CD8-positive, alpha-beta memory T cell (primary cell): ENCODE measurements at regions not wholly inside any gene's neighbourhood (a gene's known extent, or its start where the extent isn't known, plus 50 kb on each side); places are given as distances from the start of the nearest gene placed in this dataset.

ENCODE experiments used
- CTCF ChIA-PET: fragments of 350-600 bp; sonication (Branson Sonifier 250); formaldehyde crosslinking; loops from one replicate; lab custom pipeline; 2021; ENCODE audit warnings: antibody characterized with exemption; lab: Charles Lee
- POLR2A ChIA-PET: fragments of 350-600 bp; sonication (Branson Sonifier 250); formaldehyde crosslinking; loops from one replicate; lab custom pipeline; 2021; ENCODE audit warnings: antibody characterized with exemption; lab: Charles Lee
- DNase-seq, 5 donors: peaks; one replicate each; pipeline versions ENCODE4 v3.0.0 to v3.0.0-alpha.2; 2020 to 2022; ENCODE audit warnings: mixed read lengths in 1 of 5
- H3K27ac ChIP-seq: one replicate; pipeline ENCODE4 v1.7.0; 2013; ENCODE audit warnings: low read depth, mild to moderate bottlenecking, low read length, moderate library complexity
- H3K27me3 ChIP-seq: 2 replicates; pipeline ENCODE4 v1.7.0; 2013; ENCODE audit warnings: low read length, mild to moderate bottlenecking; ENCODE audit not compliant: insufficient read depth, poor library complexity, severe bottlenecking
- H3K36me3 ChIP-seq: 2 replicates; pipeline ENCODE4 v1.7.0; 2013; ENCODE audit warnings: mild to moderate bottlenecking, low read length, moderate library complexity; ENCODE audit not compliant: insufficient read depth
- H3K4me1 ChIP-seq: 2 replicates; pipeline ENCODE4 v1.7.0; 2013; ENCODE audit warnings: mild to moderate bottlenecking, low read length, moderate library complexity; ENCODE audit not compliant: insufficient read depth
- H3K4me3 ChIP-seq: 2 replicates; pipeline ENCODE4 v1.7.0; 2013; ENCODE audit warnings: mild to moderate bottlenecking, low read length
- H3K9me3 ChIP-seq: 2 replicates; pipeline ENCODE4 v1.7.0; 2013; ENCODE audit warnings: mild to moderate bottlenecking, low read length
- H3K27ac Mint-ChIP-seq, 8 donors: one replicate each; pipeline ENCODE4 v1.8.0; 2020 to 2021; ENCODE audit warnings: mixed read lengths in 8 of 8, mild to moderate bottlenecking in 6 of 8, inconsistent platforms in 3 of 8, moderate library complexity in 3 of 8
- H3K27me3 Mint-ChIP-seq, 2 donors: one replicate each; pipeline ENCODE4 v1.8.0; 2020 to 2021; ENCODE audit warnings: mixed read lengths in 2 of 2, mild to moderate bottlenecking in 1 of 2, moderate library complexity in 1 of 2
- H3K36me3 Mint-ChIP-seq, 3 donors: one replicate each; pipeline ENCODE4 v1.8.0; 2020 to 2021; ENCODE audit warnings: mixed read lengths in 3 of 3, inconsistent platforms in 1 of 3, mild to moderate bottlenecking in 1 of 3
- H3K4me1 Mint-ChIP-seq, 3 donors: one replicate each; pipeline ENCODE4 v1.8.0; 2020 to 2021; ENCODE audit warnings: mixed read lengths in 3 of 3, inconsistent platforms in 1 of 3, mild to moderate bottlenecking in 1 of 3
- H3K4me3 Mint-ChIP-seq, 7 donors: one replicate each; pipeline ENCODE4 v1.8.0; 2020 to 2021; ENCODE audit warnings: mixed read lengths in 7 of 7, mild to moderate bottlenecking in 6 of 7, moderate library complexity in 4 of 7, inconsistent platforms in 2 of 7
- H3K9me3 Mint-ChIP-seq, 5 donors: one replicate each; pipeline ENCODE4 v1.8.0; 2020 to 2022; ENCODE audit warnings: mixed read lengths in 5 of 5, mild to moderate bottlenecking in 3 of 5, moderate library complexity in 2 of 5, inconsistent platforms in 1 of 5

DNA sequence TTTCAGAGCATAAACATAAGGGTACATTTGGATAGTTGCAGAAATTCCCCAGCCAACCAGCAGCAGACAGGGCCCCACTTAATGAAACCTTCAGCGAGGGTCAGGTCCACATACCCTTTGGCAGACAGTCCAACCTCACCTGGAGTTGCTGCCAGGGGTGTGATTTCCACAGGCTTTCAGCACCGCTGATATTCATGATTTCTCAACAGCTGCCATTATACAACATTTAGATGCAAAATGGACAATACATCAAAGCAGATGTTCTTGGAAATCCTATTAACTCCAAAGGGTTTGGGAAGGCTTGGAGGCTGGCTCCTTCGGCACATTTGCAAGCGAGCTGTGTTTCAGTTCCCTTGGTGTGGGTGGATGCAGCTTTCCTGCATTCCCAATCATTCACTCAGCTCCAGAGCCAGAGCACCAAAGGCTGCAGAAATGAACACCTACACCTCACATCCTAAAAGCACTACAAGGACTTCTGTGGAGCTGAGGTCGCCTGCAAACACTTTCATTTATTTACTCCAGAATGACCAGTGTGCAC is 147.2 kb upstream of the VSTM2B start:
- CTCF ChIA-PET: no interaction called here
- H3K4me1 ChIP-seq: no peaks in the 10 kb centered on the region
- H3K27me3 ChIP-seq: no peaks in the 10 kb centered on the region
- H3K27ac ChIP-seq: no peak overlapping the region
- Mint-ChIP-seq H3K27ac (no peak overlapping the region), H3K4me1 (no peaks in the 10 kb centered on the region), H3K9me3 (no peaks in the 10 kb centered on the region), H3K4me3 (no peak overlapping the region), H3K36me3 (no peaks in the 10 kb centered on the region), H3K27me3 (peaks cover 21 to 50% of the 10 kb centered on the region in 2 donors)
- H3K36me3 ChIP-seq: no peaks in the 10 kb centered on the region
- POLR2A ChIA-PET: no interaction called here
- DNase-seq: no peak
- no peaks in the 10 kb centered on the region for H3K9me3 ChIP-seq
- no peak overlapping the region for H3K4me3 ChIP-seq

GRCh38 chr19:29379257-29380021 is 146.4 kb upstream of the VSTM2B start:
- no peaks in the 10 kb centered on the region for H3K36me3 Mint-ChIP-seq
- no peaks in the 10 kb centered on the region for H3K4me1 Mint-ChIP-seq
- H3K36me3 ChIP-seq: no peaks in the 10 kb centered on the region
- no peaks in the 10 kb centered on the region for H3K9me3 Mint-ChIP-seq
- H3K27ac ChIP-seq: no peak overlapping the region
- no peak overlapping the region for H3K27ac Mint-ChIP-seq
- no peaks in the 10 kb centered on the region for H3K27me3 ChIP-seq
- ChIA-PET CTCF (no interaction called here), POLR2A (no interaction called here)
- H3K4me1 ChIP-seq: no peaks in the 10 kb centered on the region
- no peak overlapping the region for H3K4me3 Mint-ChIP-seq
- H3K4me3 ChIP-seq: no peak overlapping the region
- H3K27me3 Mint-ChIP-seq: peaks cover 15 to 45% of the 10 kb centered on the region in 2 donors
- DNase-seq: no peak
- no peaks in the 10 kb centered on the region for H3K9me3 ChIP-seq

DNA sequence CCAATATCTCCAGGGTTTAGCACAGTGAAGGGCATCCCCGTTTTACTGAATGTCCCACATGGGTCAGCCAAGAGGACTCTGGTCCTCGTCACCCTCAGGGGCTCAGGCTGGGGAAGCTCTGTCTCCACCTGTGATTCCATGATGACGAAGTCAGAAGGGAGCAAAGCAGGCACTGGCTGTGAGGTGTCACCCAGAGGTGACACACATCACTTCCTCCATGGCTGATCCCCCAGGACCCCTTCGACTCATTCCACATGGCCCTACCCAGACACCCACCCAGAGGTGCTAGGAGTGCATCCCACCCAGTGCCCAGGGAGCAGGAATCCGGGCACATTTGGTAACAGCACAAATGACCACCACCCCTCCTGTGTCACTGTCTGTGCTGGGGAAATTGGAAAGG is 145.2 kb upstream of the VSTM2B start:
- H3K4me3 ChIP-seq: no peak overlapping the region

GRCh38 chr19:29381353-29382203 is 144.2 kb upstream of the VSTM2B start:
- Histone ChIP-seq H3K9me3 (no peaks in the 10 kb centered on the region), H3K4me3 (no peak overlapping the region), H3K36me3 (no peaks in the 10 kb centered on the region), H3K27ac (no peak overlapping the region), H3K4me1 (no peaks in the 10 kb centered on the region), H3K27me3 (no peaks in the 10 kb centered on the region)
- H3K36me3 Mint-ChIP-seq: no peaks in the 10 kb centered on the region
- peaks cover 14 to 35% of the 10 kb centered on the region in 2 donors for H3K27me3 Mint-ChIP-seq
- no peaks in the 10 kb centered on the region for H3K4me1 Mint-ChIP-seq
- no peak overlapping the region for H3K27ac Mint-ChIP-seq
- POLR2A ChIA-PET: no interaction called here
- H3K4me3 Mint-ChIP-seq: no peak overlapping the region
- CTCF ChIA-PET: no interaction called here
- H3K9me3 Mint-ChIP-seq: no peaks in the 10 kb centered on the region
- DNase-seq: no peak

More for the DNA sequence above, 145.2 kb upstream of the VSTM2B start:
- POLR2A ChIA-PET: no interaction called here
- no peaks in the 10 kb centered on the region for H3K4me1 Mint-ChIP-seq
- Histone ChIP-seq H3K36me3 (no peaks in the 10 kb centered on the region), H3K27ac (no peak overlapping the region), H3K4me1 (no peaks in the 10 kb centered on the region), H3K27me3 (no peaks in the 10 kb centered on the region), H3K9me3 (no peaks in the 10 kb centered on the region)
- H3K36me3 Mint-ChIP-seq: no peaks in the 10 kb centered on the region
- peaks cover 14 to 42% of the 10 kb centered on the region in 2 donors for H3K27me3 Mint-ChIP-seq
- CTCF ChIA-PET: no interaction called here
- H3K4me3 Mint-ChIP-seq: no peak overlapping the region
- no peak overlapping the region for H3K27ac Mint-ChIP-seq
- no peak for DNase-seq
- no peaks in the 10 kb centered on the region for H3K9me3 Mint-ChIP-seq

DNA sequence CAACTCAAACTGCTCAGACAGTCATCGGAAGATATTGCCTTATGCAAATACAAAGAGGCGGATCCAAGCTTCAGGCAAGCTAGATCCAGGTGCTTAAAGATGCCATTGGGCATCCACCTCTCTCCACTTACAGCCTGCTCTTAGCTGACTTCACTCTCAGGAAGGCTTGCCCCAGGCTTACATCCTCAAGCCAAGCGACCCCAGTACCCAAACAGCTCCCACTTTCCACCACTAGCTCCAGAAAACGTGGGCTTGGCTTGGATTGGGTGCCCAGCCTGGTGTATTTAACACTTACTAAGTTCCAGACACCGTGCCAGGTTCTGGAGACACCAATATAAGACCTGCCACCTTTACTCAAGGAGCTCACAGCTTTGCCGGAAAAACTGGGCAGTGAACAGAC is 142.1 kb upstream of the VSTM2B start:
- ChIA-PET CTCF (no interaction called here), POLR2A (no interaction called here)
- peaks cover 17 to 26% of the 10 kb centered on the region in 2 donors for H3K27me3 Mint-ChIP-seq
- no peaks in the 10 kb centered on the region for H3K4me1 ChIP-seq
- no peak overlapping the region for H3K27ac Mint-ChIP-seq
- H3K27ac ChIP-seq: no peak overlapping the region
- no peaks in the 10 kb centered on the region for H3K36me3 Mint-ChIP-seq
- peaks cover 0 to 2% (median 0%) of the 10 kb centered on the region in 5 donors for H3K9me3 Mint-ChIP-seq
- H3K4me3 Mint-ChIP-seq: no peak overlapping the region
- no peak for DNase-seq
- no peaks in the 10 kb centered on the region for H3K27me3 ChIP-seq
- no peaks in the 10 kb centered on the region for H3K36me3 ChIP-seq
- no peaks in the 10 kb centered on the region for H3K4me1 Mint-ChIP-seq
- H3K4me3 ChIP-seq: no peak overlapping the region
- H3K9me3 ChIP-seq: no peaks in the 10 kb centered on the region

DNA sequence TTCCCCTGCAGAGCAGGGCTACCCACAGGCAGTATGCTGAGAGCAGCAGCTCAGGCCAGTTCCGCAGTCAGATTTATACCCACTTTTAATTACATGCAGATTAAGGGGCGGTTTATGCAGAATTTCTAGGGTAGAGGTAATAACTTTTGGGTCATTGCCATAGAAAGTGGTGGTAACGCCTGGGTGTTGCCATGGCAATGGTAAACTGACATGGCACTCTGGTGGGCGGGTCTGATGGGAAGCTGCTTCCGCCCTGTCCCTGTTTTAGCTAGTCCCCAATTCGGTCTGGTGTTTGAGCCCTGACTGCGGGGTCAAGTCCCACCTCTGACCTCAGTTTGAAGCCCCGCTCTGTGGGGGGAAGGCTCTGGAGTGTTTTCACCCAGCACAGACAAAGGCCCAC is 141.1 kb upstream of the VSTM2B start:
- no peak for DNase-seq
- ChIA-PET POLR2A (no interaction called here), CTCF (no interaction called here)
- no peak overlapping the region for H3K4me3 Mint-ChIP-seq
- no peaks in the 10 kb centered on the region for H3K4me1 ChIP-seq
- H3K27me3 ChIP-seq: no peaks in the 10 kb centered on the region
- H3K9me3 ChIP-seq: no peaks in the 10 kb centered on the region
- H3K4me3 ChIP-seq: no peak overlapping the region
- no peak overlapping the region for H3K27ac ChIP-seq
- H3K4me1 Mint-ChIP-seq: no peaks in the 10 kb centered on the region
- peaks cover 0 to 2% (median 0%) of the 10 kb centered on the region in 5 donors for H3K9me3 Mint-ChIP-seq
- H3K27ac Mint-ChIP-seq: no peak overlapping the region
- no peaks in the 10 kb centered on the region for H3K36me3 ChIP-seq
- H3K27me3 Mint-ChIP-seq: peaks cover 16 to 20% of the 10 kb centered on the region in 2 donors
- H3K36me3 Mint-ChIP-seq: no peaks in the 10 kb centered on the region

DNA sequence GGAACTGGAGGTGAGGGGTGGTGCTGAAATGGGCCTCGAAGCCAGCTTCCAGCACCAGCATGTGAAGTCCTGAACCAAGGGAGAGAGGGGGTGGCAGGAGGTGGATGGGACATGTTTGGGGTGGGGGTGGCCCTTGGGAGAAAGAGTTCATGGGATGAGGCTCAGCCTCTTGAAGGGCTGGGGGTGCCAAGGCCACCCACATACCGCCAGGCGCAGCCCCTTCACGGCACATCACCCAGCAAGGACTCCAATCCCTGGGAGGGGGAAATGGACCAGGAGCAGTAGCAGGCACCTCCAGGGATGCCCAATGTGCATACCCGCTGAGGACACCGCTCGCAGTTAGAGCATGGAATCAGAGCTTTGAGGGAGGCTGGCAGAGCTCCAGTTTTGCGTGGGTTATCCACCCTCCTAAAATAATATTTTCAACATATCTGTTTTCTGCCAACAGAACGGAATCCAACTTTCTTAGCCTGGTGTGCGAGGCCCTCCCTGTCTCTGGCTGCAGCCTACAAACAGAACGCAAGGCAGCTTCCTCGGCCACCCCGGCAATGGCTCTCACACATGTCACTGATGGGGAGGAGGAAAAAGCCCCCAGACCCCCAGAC is 140.5 kb upstream of the VSTM2B start:
- H3K27ac ChIP-seq: no peak overlapping the region
- no peak for DNase-seq
- Mint-ChIP-seq H3K9me3 (peaks cover 0 to 5% (median 2%) of the 10 kb centered on the region in 5 donors), H3K4me1 (no peaks in the 10 kb centered on the region), H3K4me3 (no peak overlapping the region), H3K27me3 (peaks cover 10 to 15% of the 10 kb centered on the region in 2 donors), H3K27ac (no peak overlapping the region), H3K36me3 (no peaks in the 10 kb centered on the region)
- no peak overlapping the region for H3K4me3 ChIP-seq
- H3K9me3 ChIP-seq: no peaks in the 10 kb centered on the region
- no peaks in the 10 kb centered on the region for H3K36me3 ChIP-seq
- H3K4me1 ChIP-seq: no peaks in the 10 kb centered on the region
- CTCF ChIA-PET: no interaction called here
- no peaks in the 10 kb centered on the region for H3K27me3 ChIP-seq
- POLR2A ChIA-PET: no interaction called here

GRCh38 chr19:29386970-29387369 is 138.8 kb upstream of the VSTM2B start:
- Histone ChIP-seq H3K27me3 (no peaks in the 10 kb centered on the region), H3K36me3 (no peaks in the 10 kb centered on the region), H3K9me3 (no peaks in the 10 kb centered on the region), H3K4me3 (no peak overlapping the region), H3K4me1 (no peaks in the 10 kb centered on the region), H3K27ac (no peak overlapping the region)
- CTCF ChIA-PET: interaction anchor here (1.3 kb wide), 1 partner anchor 124 kb away, joined by 3 read pairs; no protein-coding TSS in a partner anchor
- Mint-ChIP-seq H3K4me3 (no peak overlapping the region), H3K9me3 (peaks cover 0 to 14% (median 10%) of the 10 kb centered on the region in 5 donors), H3K4me1 (no peaks in the 10 kb centered on the region), H3K27ac (no peak overlapping the region), H3K27me3 (peaks cover 1 to 11% of the 10 kb centered on the region in 2 donors), H3K36me3 (no peaks in the 10 kb centered on the region)
- POLR2A ChIA-PET: no interaction called here
- DNase-seq: no peak
